GM18508 (cell line): ENCODE measurements at regions not wholly inside any gene's neighbourhood (a gene's known extent, or its start where the extent isn't known, plus 50 kb on each side); places are given as distances from the start of the nearest gene placed in this dataset.

Experiments
- ATAC-seq: cut with Tn5 transposase; IDR thresholded peaks from one replicate; pipeline ENCODE4 v1.9.1; 2021; ENCODE audit warnings: moderate number of reproducible peaks; ENCODE audit not compliant: insufficient read depth, unreplicated experiment

GRCh38 chr5:119785057-119785456, 155.7 kb downstream of the FAM170A start:
- ATAC-seq: no peak

- ATAC-seq: no peak
Observed at GRCh38 chr5:119789406-119790117, 160.2 kb downstream of the FAM170A start.

GRCh38 chr5:119792161-119792799, 162.9 kb downstream of the FAM170A start:
- ATAC-seq: no peak

- no peak for ATAC-seq
Observed at GRCh38 chr5:119795768-119796167, 166.4 kb downstream of the FAM170A start.

- no peak for ATAC-seq
Observed at GRCh38 chr5:119801570-119801969, 172.2 kb downstream of the FAM170A start.

GRCh38 chr5:119808024-119808423, 178.7 kb downstream of the FAM170A start:
- ATAC-seq: no peak

GRCh38 chr5:119808474-119808873, 179.1 kb downstream of the FAM170A start:
- no peak for ATAC-seq

- ATAC-seq: no peak
Observed at GRCh38 chr5:119810217-119810616, 180.9 kb downstream of the FAM170A start.

- ATAC-seq: no peak
Observed at GRCh38 chr5:119811458-119811857, 182.1 kb downstream of the FAM170A start.

- no peak for ATAC-seq
Observed at GRCh38 chr5:119814655-119815054, 185.3 kb downstream of the FAM170A start.

GRCh38 chr5:119816055-119816454, 186.7 kb downstream of the FAM170A start:
- ATAC-seq: no peak

- no peak for ATAC-seq
Observed at GRCh38 chr5:119820016-119820415, 190.7 kb downstream of the FAM170A start.

- no peak for ATAC-seq
Observed at GRCh38 chr5:119820608-119821007, 191.2 kb downstream of the FAM170A start.

GRCh38 chr5:119828541-119828940, 199.2 kb downstream of the FAM170A start:
- no peak for ATAC-seq

- no peak for ATAC-seq
Observed at GRCh38 chr5:119829341-119829740, 200.0 kb downstream of the FAM170A start.

GRCh38 chr5:119833176-119833575, 203.8 kb downstream of the FAM170A start:
- ATAC-seq: no peak

GRCh38 chr5:119840175-119840574, 210.8 kb downstream of the FAM170A start:
- no peak for ATAC-seq

GRCh38 chr5:119852140-119852539, 222.8 kb downstream of the FAM170A start:
- no peak for ATAC-seq

GRCh38 chr5:119860463-119860862, 231.1 kb downstream of the FAM170A start:
- no peak for ATAC-seq

- no peak for ATAC-seq
Observed at GRCh38 chr5:119862619-119863018, 233.3 kb downstream of the FAM170A start.

GRCh38 chr5:119864286-119864685, 234.9 kb downstream of the FAM170A start:
- ATAC-seq: no peak

- ATAC-seq: no peak
Observed at GRCh38 chr5:119873611-119874010, 244.3 kb downstream of the FAM170A start.
